Motor neuron (in vitro differentiated cells): ENCODE measurements at regions not wholly inside any gene's neighbourhood (a gene's known extent, or its start where the extent isn't known, plus 50 kb on each side); places are given as distances from the start of the nearest gene placed in this dataset.
A peak's percentile ranks its signal among the peaks of the same experiment; 100 is the strongest.

Source experiments
- ATAC-seq, 8 experiments: fragments of 200-7000 bp; cut with Tn5 transposase; replicated peaks in 6 of 8; 2 replicates each; pipeline ENCODE4 v1.8.0; 2021; ENCODE audit warnings: mild to moderate bottlenecking in 8 of 8, moderate library complexity in 8 of 8
- H3K27ac ChIP-seq, 2 donors: fragments of 250-450 bp; sonication (Bioruptor Pico); 2 replicates each; pipeline ENCODE4 v1.9.0; 2021; ENCODE audit warnings: antibody characterized with exemption in 2 of 2, mild to moderate bottlenecking in 2 of 2, moderate library complexity in 1 of 2
- H3K4me1 ChIP-seq, 2 donors: fragments of 250-450 bp; sonication (Bioruptor Pico); replicated peaks in 1 of 2; 2 replicates each; pipeline ENCODE4 v1.6.1; 2021; ENCODE audit warnings: antibody characterized with exemption in 2 of 2, mild to moderate bottlenecking in 2 of 2, moderate library complexity in 1 of 2
- H3K4me3 ChIP-seq, 5 donors: fragments of 250-450 bp; sonication (Bioruptor Pico); 2 replicates each; pipeline ENCODE4 v1.9.0; 2021; ENCODE audit warnings: antibody characterized with exemption in 5 of 5, mild to moderate bottlenecking in 5 of 5, moderate library complexity in 4 of 5
- WGBS, 10 experiments: fragments of 450-650 bp; shearing (Covaris generic); methylation state at CpG; one replicate each; pipeline ENCODE4 v1.0.0; 2022; 5-methylcytosine and 5-hydroxymethylcytosine counted together
- in situ Hi-C, 9 experiments: fragments of 400-800 bp; cut with MboI; loops; one replicate each; pipeline ENCODE4 v1.15.0; 2021; ENCODE audit warnings: low sequenced_read_pairs in 9 of 9, low pct_unique_long_range_greater_than_20kb in 2 of 9; ENCODE audit not compliant: unreplicated experiment in 9 of 9

DNA sequence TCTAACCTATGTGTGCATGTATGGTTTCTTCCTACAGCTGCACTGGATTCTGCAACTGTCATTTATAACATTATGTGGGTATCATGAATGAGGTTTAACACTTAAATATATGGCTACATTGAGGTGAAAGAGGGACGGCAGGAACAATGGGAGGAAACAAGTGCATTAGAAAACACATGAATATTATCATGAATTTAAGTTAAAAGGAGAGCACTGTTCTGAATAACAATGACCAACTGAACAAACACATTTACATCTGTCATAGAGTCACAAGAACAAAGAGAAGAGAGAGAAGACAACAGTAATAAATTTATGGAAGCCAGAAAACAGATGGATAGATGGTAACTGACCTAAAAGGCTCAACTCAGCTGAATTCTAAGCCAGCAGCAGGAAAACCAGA, 527.1 kb upstream of the DIPK2B start:
- Histone ChIP-seq H3K4me1 (no peaks in the 10 kb centered on the region), H3K4me3 (no peak overlapping the region), H3K27ac (no peak overlapping the region)
- in situ Hi-C loops: loop anchor here in 1 of 9 experiments (25.0 kb wide), 1 partner anchor 390 kb away; no protein-coding TSS in a partner anchor
- no peak for ATAC-seq
- whole genome bisulfite sequencing, 10 experiments: 35 to 100% (median 73%) methylated on average over 1 of the region's 1 CpG; no CpG with 5 or more reads in 6 of the 10 experiments

- WGBS, 10 experiments: 40 to 67% (median 67%) methylated on average over 1 to 3 of the region's 3 CpGs; no CpG with 5 or more reads in 7 of the 10 experiments
Observed at GRCh38 chrX:45722471-45722870, 521.8 kb upstream of the DIPK2B start.

DNA sequence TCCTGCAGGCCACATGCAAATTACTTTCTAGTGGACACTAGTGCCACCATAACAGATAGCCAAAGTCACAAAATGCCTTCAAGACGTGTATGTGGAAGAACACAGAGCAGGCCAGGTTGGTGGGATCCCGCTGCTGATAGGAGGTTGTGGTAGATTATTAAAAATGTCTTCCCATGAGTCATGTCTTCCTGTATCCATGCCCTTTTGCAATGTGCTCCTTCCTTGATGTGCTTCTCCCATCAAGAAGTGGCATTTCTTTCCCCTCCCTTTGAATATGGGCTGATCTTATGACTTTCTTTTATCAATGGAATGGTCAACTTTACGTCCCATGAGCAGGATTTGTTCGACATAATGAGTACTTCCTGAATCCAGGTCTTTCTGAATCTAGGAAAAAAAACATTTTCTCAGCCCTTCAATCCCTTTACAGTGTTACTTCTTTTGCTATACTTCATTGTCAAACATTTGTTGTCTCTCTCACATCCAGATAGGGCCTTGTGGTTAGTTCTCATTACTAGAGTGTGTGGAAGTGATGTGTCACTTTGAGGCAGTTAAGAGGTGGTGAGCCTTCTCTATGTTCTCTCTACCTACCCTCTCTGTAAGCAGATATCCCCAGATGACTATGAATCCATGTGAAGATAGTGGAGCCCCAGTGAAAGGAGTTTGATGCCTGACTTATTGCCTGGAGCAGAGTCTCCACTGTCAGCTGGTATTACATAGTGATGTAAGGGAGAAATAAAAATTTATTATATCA, 519.2 kb upstream of the DIPK2B start:
- in situ Hi-C loops: no loop called here
- Histone ChIP-seq H3K4me3 (no peak overlapping the region), H3K4me1 (no peaks in the 10 kb centered on the region), H3K27ac (no peak overlapping the region)
- ATAC-seq: no peak
- WGBS, 10 experiments: 94 to 100% (median 100%) methylated on average over 1 to 3 of the region's 4 CpGs; no CpG with 5 or more reads in 6 of the 10 experiments

More at GRCh38 chrX:45722471-45722870, 521.8 kb upstream of the DIPK2B start:
- in situ Hi-C loops: no loop called here
- Histone ChIP-seq H3K4me1 (no peaks in the 10 kb centered on the region), H3K27ac (no peak overlapping the region), H3K4me3 (no peak overlapping the region)
- no peak for ATAC-seq

DNA sequence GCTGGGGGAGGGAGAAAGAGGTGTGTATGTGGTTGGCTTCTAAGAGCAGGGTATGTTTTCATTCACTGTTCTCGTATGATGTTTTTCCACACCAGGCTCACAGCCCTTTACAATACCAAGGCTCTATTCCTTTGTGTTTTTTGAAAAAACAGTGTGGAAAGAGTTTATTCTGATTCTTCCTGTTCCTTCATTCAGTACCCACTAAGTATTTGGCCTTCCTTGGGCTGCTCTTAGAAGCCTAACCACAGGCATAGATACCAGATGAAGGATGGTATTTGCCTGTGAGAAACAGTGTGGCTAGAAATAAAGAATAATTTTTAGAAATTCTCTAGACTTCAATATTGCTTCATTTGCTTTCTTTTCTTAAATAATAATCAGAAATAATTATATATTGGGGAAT, 518.0 kb upstream of the DIPK2B start:
- no peak for ATAC-seq
- in situ Hi-C loops: no loop called here
- WGBS, 10 experiments: no CpG with 5 or more reads among the region's 1 CpG

DNA sequence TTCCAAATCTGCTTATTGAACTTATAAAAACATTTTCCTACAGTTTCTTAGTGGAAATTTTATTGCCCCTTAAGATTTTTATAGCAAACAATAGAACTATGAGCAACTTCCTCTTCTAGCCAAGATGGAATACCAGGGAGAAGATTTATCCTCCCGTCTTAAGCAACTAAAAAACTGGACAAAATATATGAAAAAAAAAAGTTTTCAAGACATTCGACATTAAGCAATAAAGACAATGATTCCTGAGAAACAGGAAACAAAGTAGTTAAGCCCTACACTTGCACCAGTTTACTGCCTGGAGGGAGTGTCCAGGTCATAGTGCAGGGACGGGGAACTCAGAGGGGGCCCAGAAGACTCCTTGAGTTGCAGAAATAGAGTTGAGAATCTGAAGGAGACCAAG, 516.1 kb upstream of the DIPK2B start:
- no peak overlapping the region for H3K4me3 ChIP-seq
- WGBS, 10 experiments: 38 to 100% (median 100%) methylated on average over 1 to 3 of the region's 3 CpGs; no CpG with 5 or more reads in 5 of the 10 experiments
- H3K27ac ChIP-seq: no peak overlapping the region
- no peaks in the 10 kb centered on the region for H3K4me1 ChIP-seq
- in situ Hi-C loops: no loop called here
- no peak for ATAC-seq

More for the DNA sequence above, 518.0 kb upstream of the DIPK2B start:
- H3K27ac ChIP-seq: no peak overlapping the region
- H3K4me3 ChIP-seq: no peak overlapping the region
- no peaks in the 10 kb centered on the region for H3K4me1 ChIP-seq

- no peak for ATAC-seq
- in situ Hi-C loops: no loop called here
- Histone ChIP-seq H3K27ac (no peak overlapping the region), H3K4me3 (no peak overlapping the region), H3K4me1 (no peaks in the 10 kb centered on the region)
- WGBS, 10 experiments: 60% methylated on average over 1 of the region's 1 CpG; no CpG with 5 or more reads in 9 of the 10 experiments
Observed at GRCh38 chrX:45715748-45716147, 515.1 kb upstream of the DIPK2B start.

DNA sequence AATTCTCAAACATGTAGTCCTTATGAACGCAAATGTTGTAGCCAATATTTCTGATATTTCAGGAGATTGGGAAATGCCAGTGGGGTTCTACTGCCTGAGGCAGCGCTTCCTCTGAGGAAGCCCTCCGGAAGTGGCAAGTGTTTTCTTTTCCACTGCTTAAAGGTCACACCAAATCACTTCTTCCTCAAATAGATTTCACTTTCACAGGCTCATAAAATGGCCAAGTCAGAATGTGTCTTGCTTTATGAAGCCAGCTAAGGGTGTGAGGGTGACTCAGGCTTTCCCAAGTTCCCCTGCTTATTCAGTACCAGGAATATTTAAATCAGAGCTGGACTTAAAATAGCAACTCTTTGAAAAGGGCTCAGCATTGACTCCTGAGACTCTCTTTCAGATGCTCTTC, 514.2 kb upstream of the DIPK2B start:
- in situ Hi-C loops: no loop called here
- 0 to 100% (median 53%) methylated on average over 1 to 3 of the region's 3 CpGs; no CpG with 5 or more reads in 5 of the 10 experiments for WGBS, 10 experiments

GRCh38 chrX:45712067-45712466, 511.4 kb upstream of the DIPK2B start:
- WGBS, 10 experiments: 0% methylated on average over 1 of the region's 1 CpG; no CpG with 5 or more reads in 8 of the 10 experiments
- no peak overlapping the region for H3K4me3 ChIP-seq
- in situ Hi-C loops: no loop called here
- H3K27ac ChIP-seq: no peak overlapping the region
- no peak for ATAC-seq
- H3K4me1 ChIP-seq: no peaks in the 10 kb centered on the region

More for the DNA sequence above, 514.2 kb upstream of the DIPK2B start:
- Histone ChIP-seq H3K27ac (no peak overlapping the region), H3K4me1 (no peaks in the 10 kb centered on the region), H3K4me3 (no peak overlapping the region)
- ATAC-seq: peak in 3 of 8 experiments; percentile 36 to 82 (median 82)

DNA sequence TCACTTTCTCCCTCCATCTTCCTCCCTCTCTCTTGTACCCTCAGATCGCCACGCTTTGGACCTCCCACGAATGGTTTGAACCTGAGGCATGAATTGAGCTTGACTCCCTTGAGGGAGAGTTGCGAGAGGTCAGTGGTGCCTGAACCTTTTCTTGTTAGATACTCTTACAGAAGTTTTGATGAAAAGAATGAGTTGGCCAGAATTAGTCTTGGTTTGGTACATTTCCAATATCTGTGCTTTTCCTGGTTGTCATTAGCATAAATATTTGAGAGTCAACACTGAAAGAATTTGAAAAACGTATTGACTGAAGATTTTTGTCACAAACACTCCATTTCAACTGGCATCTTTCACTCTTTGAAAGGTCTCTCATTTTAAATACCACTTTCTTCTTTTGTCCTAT, 510.6 kb upstream of the DIPK2B start:
- ATAC-seq: no peak
- H3K27ac ChIP-seq: no peak overlapping the region
- H3K4me3 ChIP-seq: no peak overlapping the region
- no peaks in the 10 kb centered on the region for H3K4me1 ChIP-seq
- in situ Hi-C loops: no loop called here
- WGBS, 10 experiments: 14 to 70% (median 43%) methylated on average over 2 to 5 of the region's 5 CpGs; no CpG with 5 or more reads in 4 of the 10 experiments

GRCh38 chrX:45710081-45710801, 509.6 kb upstream of the DIPK2B start:
- Histone ChIP-seq H3K27ac (no peak overlapping the region), H3K4me3 (no peak overlapping the region), H3K4me1 (no peaks in the 10 kb centered on the region)
- peak in 2 of 8 experiments; percentile 30 to 38 for ATAC-seq
- no CpG with 5 or more reads among the region's 2 CpGs for WGBS, 10 experiments
- in situ Hi-C loops: no loop called here

- no peak overlapping the region for H3K4me3 ChIP-seq
- in situ Hi-C loops: no loop called here
- peak in 1 of 8 experiments; percentile 52 for ATAC-seq
- H3K27ac ChIP-seq: no peak overlapping the region
- no peaks in the 10 kb centered on the region for H3K4me1 ChIP-seq
- 100% methylated on average over 1 of the region's 1 CpG; no CpG with 5 or more reads in 8 of the 10 experiments for WGBS, 10 experiments
Observed at GRCh38 chrX:45709381-45709780, 508.7 kb upstream of the DIPK2B start.

GRCh38 chrX:45699158-45699557, 498.5 kb upstream of the DIPK2B start:
- ATAC-seq: no peak
- Histone ChIP-seq H3K4me3 (no peak overlapping the region), H3K27ac (no peak overlapping the region), H3K4me1 (no peaks in the 10 kb centered on the region)
- in situ Hi-C loops: no loop called here
- 0% methylated on average over 1 of the region's 3 CpGs; no CpG with 5 or more reads in 9 of the 10 experiments for WGBS, 10 experiments

DNA sequence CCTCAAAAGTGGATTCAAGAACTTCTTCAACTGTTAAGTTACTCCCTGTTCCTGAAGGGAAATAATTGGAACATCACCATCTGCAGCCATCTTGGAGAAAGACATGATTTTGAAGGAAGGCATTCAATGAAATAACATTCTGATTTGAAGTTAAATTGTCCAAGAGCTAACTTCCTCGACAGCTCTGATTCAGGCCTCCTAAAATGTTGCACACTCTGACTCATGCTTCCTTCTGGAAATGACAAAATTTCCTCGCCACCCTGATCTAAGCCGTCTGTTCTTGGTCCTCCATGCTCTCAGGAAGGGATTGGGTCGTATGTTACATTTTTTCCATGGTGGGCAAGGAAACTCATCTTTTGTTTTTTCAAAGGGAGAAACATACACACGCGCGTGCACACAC, 496.9 kb upstream of the DIPK2B start:
- 0 to 71% (median 18%) methylated on average over 1 to 7 of the region's 7 CpGs; no CpG with 5 or more reads in 6 of the 10 experiments for WGBS, 10 experiments
- in situ Hi-C loops: no loop called here
- H3K27ac ChIP-seq: no peak overlapping the region
- no peak overlapping the region for H3K4me3 ChIP-seq
- H3K4me1 ChIP-seq: no peaks in the 10 kb centered on the region
- peak in 2 of 8 experiments; percentile 46 to 82 for ATAC-seq
